ENCODE measurements at regions not wholly inside any gene's neighbourhood (a gene's known extent, or its start where the extent isn't known, plus 50 kb on each side); places are given as distances from the start of the nearest gene placed in this dataset.

DNA sequence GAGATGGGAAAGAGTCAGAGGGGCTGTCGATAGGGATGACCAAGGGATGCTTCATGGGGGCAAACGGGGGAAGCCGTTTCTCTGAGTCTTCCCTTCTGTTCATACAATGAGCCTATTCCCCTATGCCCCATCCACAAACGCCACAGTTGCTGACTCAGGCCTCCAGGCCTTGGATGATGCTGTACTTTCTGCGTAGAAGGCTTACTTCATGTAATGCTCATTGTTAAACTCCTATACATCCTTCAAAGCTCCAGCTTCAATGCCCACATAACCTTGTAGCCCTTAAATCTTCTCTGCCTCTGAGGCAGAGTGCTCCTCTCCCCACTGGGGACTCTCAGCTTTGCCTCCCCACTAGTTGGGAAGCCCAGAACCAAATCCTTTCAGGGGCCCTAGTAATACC is 120.3 kb downstream of the PTPRS start:
- H3K4me3 Mint-ChIP-seq, result no peak overlapping the region
- no peak overlapping the region for H3K27ac Mint-ChIP-seq
- H3K9me3 Mint-ChIP-seq, result no peaks in the 10 kb centered on the region
- peaks cover 1% of the 10 kb centered on the region for H3K27me3 Mint-ChIP-seq (ENCODE audit: insufficient read depth)
- peaks cover 53% of the 10 kb centered on the region for H3K36me3 Mint-ChIP-seq (ENCODE audit: low read depth)
- H3K4me1 Mint-ChIP-seq (ENCODE audit: low read depth), result no peaks in the 10 kb centered on the region
- no peak for DNase-seq
- no peak for TF ChIP-seq CTCF (IDR thresholded peaks at IDR 0.05)

GRCh38 chr19:5219551-5220304 is 120.9 kb downstream of the PTPRS start:
- no peaks in the 10 kb centered on the region for H3K4me1 Mint-ChIP-seq (ENCODE audit: low read depth)
- no peak for TF ChIP-seq CTCF (IDR thresholded peaks at IDR 0.05)
- H3K4me3 Mint-ChIP-seq, result no peak overlapping the region
- peaks cover 59% of the 10 kb centered on the region for H3K36me3 Mint-ChIP-seq (ENCODE audit: low read depth)
- no peak for DNase-seq
- H3K27me3 Mint-ChIP-seq (ENCODE audit: insufficient read depth), result peaks cover 1% of the 10 kb centered on the region
- no peaks in the 10 kb centered on the region for H3K9me3 Mint-ChIP-seq
- H3K27ac Mint-ChIP-seq, result no peak overlapping the region

DNA sequence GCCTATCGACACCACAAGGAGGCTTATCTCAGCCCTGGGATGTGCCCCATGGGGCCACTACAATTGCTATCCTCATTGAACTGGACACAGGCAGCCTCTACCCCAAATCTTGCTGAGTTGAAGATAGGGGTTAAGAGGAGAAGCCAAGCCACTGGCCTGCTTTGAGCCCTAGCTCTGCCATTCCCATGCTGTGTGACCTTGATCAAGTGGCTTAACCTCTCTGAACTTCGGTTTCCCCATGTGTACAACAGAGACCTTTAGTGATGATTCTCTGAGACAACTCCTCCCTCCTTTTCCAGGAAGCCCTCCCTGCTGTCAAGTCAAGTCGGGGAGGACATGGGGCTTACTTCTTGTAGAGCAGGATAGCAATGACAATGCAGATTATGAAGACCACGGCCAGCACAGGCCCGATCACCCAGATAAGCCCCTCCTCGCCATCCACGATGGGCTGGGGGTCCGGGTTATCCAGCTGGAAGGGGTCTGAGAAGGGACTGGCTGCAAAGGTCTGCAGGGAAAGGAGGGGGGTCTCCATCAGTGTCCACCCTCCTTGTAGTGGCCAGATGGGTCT is 121.6 kb downstream of the PTPRS start:
- Mint-ChIP-seq H3K9me3 (no peaks in the 10 kb centered on the region), H3K4me3 (no peak overlapping the region), H3K36me3 (ENCODE audit: low read depth) (peaks cover 66% of the 10 kb centered on the region), H3K27me3 (ENCODE audit: insufficient read depth) (peaks cover 1% of the 10 kb centered on the region), H3K4me1 (ENCODE audit: low read depth) (no peaks in the 10 kb centered on the region), H3K27ac (no peak overlapping the region)
- TF ChIP-seq CTCF (IDR thresholded peaks at IDR 0.05), result no peak
- DNase-seq, result no peak

GRCh38 chr19:5218255-5218855 is 122.3 kb downstream of the PTPRS start:
- peaks cover 1% of the 10 kb centered on the region for H3K27me3 Mint-ChIP-seq (ENCODE audit: insufficient read depth)
- no peak overlapping the region for H3K4me3 Mint-ChIP-seq
- no peak for DNase-seq
- no peak overlapping the region for H3K27ac Mint-ChIP-seq
- no peak for TF ChIP-seq CTCF (IDR thresholded peaks at IDR 0.05)
- no peaks in the 10 kb centered on the region for H3K4me1 Mint-ChIP-seq (ENCODE audit: low read depth)
- peaks cover 73% of the 10 kb centered on the region for H3K36me3 Mint-ChIP-seq (ENCODE audit: low read depth)
- no peaks in the 10 kb centered on the region for H3K9me3 Mint-ChIP-seq

DNA sequence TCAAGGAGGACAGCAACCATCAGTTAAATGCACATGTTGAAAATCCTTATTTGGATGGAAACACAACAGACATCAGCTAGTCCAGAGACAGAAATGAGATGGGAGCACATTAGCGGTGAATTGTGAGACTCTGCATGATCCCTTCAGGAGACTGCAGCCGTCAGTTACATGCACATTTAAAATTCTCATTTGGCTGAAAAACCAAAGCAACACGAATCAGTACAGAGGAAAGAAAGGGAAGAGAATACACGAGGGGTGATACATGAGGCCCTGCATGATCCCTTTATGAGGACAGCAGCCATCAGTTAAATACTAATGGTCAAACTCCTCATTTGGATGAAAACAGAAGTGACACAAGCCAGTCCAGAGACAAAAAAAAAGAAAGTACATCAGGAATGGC is 123.4 kb downstream of the PTPRS start:
- Mint-ChIP-seq H3K4me1 (ENCODE audit: low read depth) (no peaks in the 10 kb centered on the region), H3K27ac (no peak overlapping the region), H3K9me3 (peaks cover 5% of the 10 kb centered on the region), H3K4me3 (no peak overlapping the region), H3K27me3 (ENCODE audit: insufficient read depth) (peaks cover 5% of the 10 kb centered on the region), H3K36me3 (ENCODE audit: low read depth) (peaks cover 81% of the 10 kb centered on the region)
- no peak for TF ChIP-seq CTCF (IDR thresholded peaks at IDR 0.05)
- DNase-seq, result no peak
